GM19395 (cell line): ENCODE measurements at regions not wholly inside any gene's neighbourhood (a gene's known extent, or its start where the extent isn't known, plus 50 kb on each side); places are given as distances from the start of the nearest gene placed in this dataset.
"Not testable (repeated sequence)": the region's sequence is repeated elsewhere in the genome, so short reads cannot be mapped to it uniquely, and the experiment has no call there.

Source experiments
- ATAC-seq: cut with Tn5 transposase; IDR thresholded peaks from one replicate; pipeline ENCODE4 v1.9.1; 2021; ENCODE audit warnings: mild to moderate bottlenecking, moderate library complexity; ENCODE audit not compliant: unreplicated experiment

- ATAC-seq = no peak
Measured at GRCh38 chr4:77305766-77306165, 148.8 kb downstream of the CCNG2 start.

- no peak for ATAC-seq
Measured at GRCh38 chr4:77306496-77306895, 149.5 kb downstream of the CCNG2 start.

- no peak for ATAC-seq
Measured at GRCh38 chr4:77308843-77309242, 151.8 kb downstream of the CCNG2 start.

- ATAC-seq = no peak
Measured at GRCh38 chr4:77309496-77309895, 152.5 kb downstream of the CCNG2 start.

GRCh38 chr4:77310931-77311330, 153.9 kb downstream of the CCNG2 start:
- no peak for ATAC-seq

GRCh38 chr4:77314697-77315096, 157.7 kb downstream of the CCNG2 start:
- ATAC-seq = no peak

- ATAC-seq = no peak
Measured at GRCh38 chr4:77327151-77327550, 170.1 kb downstream of the CCNG2 start.

- no peak for ATAC-seq
Measured at GRCh38 chr4:77332696-77333270, 175.8 kb downstream of the CCNG2 start.

GRCh38 chr4:77336411-77337142, 179.6 kb downstream of the CCNG2 start:
- ATAC-seq = no peak

GRCh38 chr4:77342170-77342810, 185.3 kb downstream of the CCNG2 start:
- no peak for ATAC-seq

GRCh38 chr4:77344001-77344400, 187.0 kb downstream of the CCNG2 start:
- ATAC-seq = no peak

GRCh38 chr4:77344784-77345183, 187.8 kb downstream of the CCNG2 start:
- no peak for ATAC-seq

- ATAC-seq = peak; percentile 59
Measured at GRCh38 chr4:77347351-77347966, 190.5 kb downstream of the CCNG2 start.

GRCh38 chr4:77348815-77349214, 191.8 kb downstream of the CCNG2 start:
- no peak for ATAC-seq

- no peak for ATAC-seq
Measured at GRCh38 chr4:77349364-77349763, 192.4 kb downstream of the CCNG2 start.

- no peak for ATAC-seq
Measured at GRCh38 chr4:77349796-77350195, 192.8 kb downstream of the CCNG2 start.

- peak; percentile 41 for ATAC-seq
Measured at GRCh38 chr4:77352192-77352591, 195.2 kb downstream of the CCNG2 start.

- not testable (repeated sequence) for ATAC-seq
Measured at GRCh38 chr4:77353724-77354315, 196.8 kb downstream of the CCNG2 start.

GRCh38 chr4:77354550-77354949, 197.5 kb downstream of the CCNG2 start:
- no peak for ATAC-seq

GRCh38 chr4:77355731-77356130, 198.7 kb downstream of the CCNG2 start:
- no peak for ATAC-seq

- ATAC-seq = no peak
Measured at GRCh38 chr4:77358315-77358928, 201.4 kb downstream of the CCNG2 start.
